SK-N-SH treated with all-trans-retinoic acid at 6 μM for 48 hours (cell line): ENCODE measurements at regions not wholly inside any gene's neighbourhood (a gene's known extent, or its start where the extent isn't known, plus 50 kb on each side); places are given as distances from the start of the nearest gene placed in this dataset.

ENCODE experiments used
- ATAC-seq: fragments of 200-7000 bp; cut with Tn5 transposase; 3 replicates; pipeline ENCODE4 v1.9.1; 2020; ENCODE audit warnings: mild to moderate bottlenecking, moderate library complexity
- ARNTL ChIP-seq: fragments of 450-650 bp; formaldehyde crosslinking; IDR thresholded peaks from 2 replicates; pipeline ENCODE4 v1.5.0; 2020; ENCODE audit warnings: low read depth, mild to moderate bottlenecking, moderate library complexity, borderline replicate concordance
- BACH2 ChIP-seq: fragments of 250-450 bp; sonication (Bioruptor Pico); IDR thresholded peaks from 2 replicates; pipeline ENCODE4 v1.9.0; 2021; ENCODE audit warnings: mild to moderate bottlenecking, borderline replicate concordance
- CREB5 ChIP-seq: fragments of 250-450 bp; sonication (Bioruptor Pico); IDR thresholded peaks from 2 replicates; pipeline ENCODE4 v1.5.1; 2020; ENCODE audit warnings: low read depth, mild to moderate bottlenecking, moderate library complexity
- CSRNP3 ChIP-seq: fragments of 250-450 bp; sonication (Bioruptor Pico); IDR thresholded peaks from 2 replicates; pipeline ENCODE4 v1.5.1; 2021; ENCODE audit warnings: mild to moderate bottlenecking, moderate library complexity
- ESRRG ChIP-seq: fragments of 250-450 bp; sonication (Bioruptor Pico); IDR thresholded peaks from 2 replicates; pipeline ENCODE4 v1.6.1; 2021; ENCODE audit warnings: mild to moderate bottlenecking
- GLIS3 ChIP-seq: fragments of 250-450 bp; sonication (Bioruptor Pico); IDR thresholded peaks from 2 replicates; pipeline ENCODE4 v1.5.0; 2020; ENCODE audit warnings: mild to moderate bottlenecking, moderate library complexity
- ISL1 ChIP-seq: fragments of 250-450 bp; sonication (Bioruptor Pico); IDR thresholded peaks from 2 replicates; pipeline ENCODE4 v2.1.2; 2022; ENCODE audit warnings: mild to moderate bottlenecking, moderate library complexity
- OSR1 ChIP-seq: fragments of 250-450 bp; sonication (Bioruptor Pico); IDR thresholded peaks from 2 replicates; pipeline ENCODE4 v1.8.0; 2022; ENCODE audit warnings: moderate library complexity, mild to moderate bottlenecking, inconsistent platforms
- POU6F1 ChIP-seq: fragments of 250-450 bp; sonication (Bioruptor Pico); IDR thresholded peaks from 2 replicates; pipeline ENCODE4 v1.8.0; 2021; ENCODE audit warnings: low read depth, mild to moderate bottlenecking, moderate library complexity, borderline replicate concordance
- PPARA ChIP-seq: fragments of 250-450 bp; sonication (Bioruptor Pico); IDR thresholded peaks from 2 replicates; pipeline ENCODE4 v1.5.0; 2020; ENCODE audit warnings: mild to moderate bottlenecking, borderline replicate concordance
- RARB ChIP-seq: fragments of 250-450 bp; sonication (Bioruptor Pico); IDR thresholded peaks from 2 replicates; pipeline ENCODE4 v1.8.0; 2021; ENCODE audit warnings: mild to moderate bottlenecking, moderate library complexity
- SNAI2 ChIP-seq: fragments of 250-450 bp; sonication (Bioruptor Pico); IDR thresholded peaks from 2 replicates; pipeline ENCODE4 v1.5.0; 2020; ENCODE audit warnings: mild to moderate bottlenecking, moderate library complexity
- TCF4 ChIP-seq: fragments of 250-450 bp; sonication (Bioruptor Pico); IDR thresholded peaks from 2 replicates; pipeline ENCODE4 v1.8.0; 2021; ENCODE audit warnings: mild to moderate bottlenecking, moderate library complexity, borderline replicate concordance
- TSHZ2 ChIP-seq: fragments of 250-450 bp; sonication (Bioruptor Pico); IDR thresholded peaks from 2 replicates; pipeline ENCODE4 v1.5.0; 2020; ENCODE audit warnings: mild to moderate bottlenecking, moderate library complexity
- ZC3H10 ChIP-seq: fragments of 250-450 bp; sonication (Bioruptor Pico); IDR thresholded peaks from 2 replicates; pipeline ENCODE4 v1.5.1; 2021; ENCODE audit warnings: mild to moderate bottlenecking, moderate library complexity
- ZFP3 ChIP-seq: fragments of 250-450 bp; sonication (Bioruptor Pico); IDR thresholded peaks from 2 replicates; pipeline ENCODE4 v1.5.0; 2020; ENCODE audit warnings: mild to moderate bottlenecking, moderate library complexity
- ZFP30 ChIP-seq: fragments of 450-650 bp; formaldehyde crosslinking; IDR thresholded peaks from 2 replicates; pipeline ENCODE4 v1.5.0; 2022; ENCODE audit warnings: mild to moderate bottlenecking, moderate library complexity
- ZNF565 ChIP-seq: fragments of 450-650 bp; formaldehyde crosslinking; conservative IDR thresholded peaks from 2 replicates; pipeline ENCODE4 v1.5.0; 2020; ENCODE audit warnings: low read depth, mild to moderate bottlenecking, moderate library complexity
- ZNF70 ChIP-seq: fragments of 450-650 bp; formaldehyde crosslinking; IDR thresholded peaks from 2 replicates; pipeline ENCODE4 v1.5.0; 2020; ENCODE audit warnings: mild to moderate bottlenecking, moderate library complexity
- ZNF8 ChIP-seq: fragments of 450-650 bp; formaldehyde crosslinking; IDR thresholded peaks from 2 replicates; pipeline ENCODE4 v1.5.0; 2020; ENCODE audit warnings: mild to moderate bottlenecking, moderate library complexity

- TF ChIP-seq CREB5 (CRISPR knock-in tag) (no peak), POU6F1 (CRISPR knock-in tag) (no peak), ISL1 (CRISPR knock-in tag) (no peak), ZNF565 (CRISPR knock-in tag) (no peak), ZNF70 (CRISPR knock-in tag) (no peak), PPARA (CRISPR knock-in tag) (no peak)
Observed at GRCh38 chr3:18853269-18853668, 295.0 kb upstream of the KCNH8 start (continued).

- no peak for ATAC-seq
- TF ChIP-seq BACH2 (CRISPR knock-in tag) (no peak), ZNF8 (no peak), RARB (no peak), ARNTL (CRISPR knock-in tag) (no peak), ESRRG (no peak), OSR1 (CRISPR knock-in tag) (no peak), ZNF565 (CRISPR knock-in tag) (no peak), CSRNP3 (CRISPR knock-in tag) (no peak), CREB5 (CRISPR knock-in tag) (no peak), ZNF70 (CRISPR knock-in tag) (no peak), POU6F1 (CRISPR knock-in tag) (no peak), TCF4 (CRISPR knock-in tag) (no peak), ZC3H10 (CRISPR knock-in tag) (no peak)
Observed at GRCh38 chr3:18847583-18848197, 300.6 kb upstream of the KCNH8 start.

GRCh38 chr3:18843983-18844382 lies 304.3 kb upstream of the KCNH8 start:
- TF ChIP-seq PPARA (CRISPR knock-in tag), result no peak
- TF ChIP-seq ZNF8, result no peak
- no peak for TF ChIP-seq ARNTL (CRISPR knock-in tag)
- no peak for TF ChIP-seq BACH2 (CRISPR knock-in tag)
- TF ChIP-seq CREB5 (CRISPR knock-in tag), result no peak
- TF ChIP-seq ESRRG, result no peak
- no peak for TF ChIP-seq TCF4 (CRISPR knock-in tag)
- TF ChIP-seq GLIS3 (CRISPR knock-in tag), result no peak
- no peak for TF ChIP-seq ZC3H10 (CRISPR knock-in tag)
- no peak for TF ChIP-seq ZFP30 (CRISPR knock-in tag)
- no peak for TF ChIP-seq ZNF565 (CRISPR knock-in tag)
- no peak for TF ChIP-seq TSHZ2 (CRISPR knock-in tag)
- no peak for TF ChIP-seq CSRNP3 (CRISPR knock-in tag)
- no peak for TF ChIP-seq SNAI2 (CRISPR knock-in tag)
- TF ChIP-seq RARB, result no peak
- no peak for TF ChIP-seq ZFP3 (CRISPR knock-in tag)
- TF ChIP-seq ISL1 (CRISPR knock-in tag), result no peak
- ATAC-seq, result no peak
